GM12878 (cell line): ENCODE measurements at regions not wholly inside any gene's neighbourhood (a gene's known extent, or its start where the extent isn't known, plus 50 kb on each side); places are given as distances from the start of the nearest gene placed in this dataset.

Source experiments
- CBFB ChIP-seq: IDR thresholded peaks from 2 replicates; pipeline ENCODE4 v1.6.1; 2016; ENCODE audit warnings: antibody characterized with exemption, low read depth
- EZH2 ChIP-seq: IDR thresholded peaks from 2 replicates; pipeline ENCODE4 v1.6.1; 2012; ENCODE audit warnings: low read depth, mild to moderate bottlenecking, control low read depth, inconsistent platforms, low read length, borderline replicate concordance; ENCODE audit not compliant: control insufficient read depth
- NBN ChIP-seq: fragments of 450-650 bp; IDR thresholded peaks from 2 replicates; pipeline ENCODE4 v1.6.1; 2016
- POLR2A ChIP-seq: IDR thresholded peaks from 2 replicates; pipeline ENCODE4 v1.6.1; 2011; ENCODE audit warnings: low read depth, mild to moderate bottlenecking, low read length
- TF ChIP-seq, protein P1 (sequence below), 3 experiments: IDR thresholded peaks in 2 of 3; conservative IDR thresholded peaks in 1 of 3; 2 replicates each; pipeline ENCODE4 v1.5.1; 2011; ENCODE audit warnings: low read depth in 3 of 3, low read length in 3 of 3, mild to moderate bottlenecking in 3 of 3, control low read depth in 2 of 3, moderate library complexity in 2 of 3, inconsistent platforms in 1 of 3, mixed read lengths in 1 of 3; ENCODE audit not compliant: control insufficient read depth in 2 of 3, insufficient read depth in 1 of 3; ENCODE audit errors: extremely low read depth in 1 of 3

- TF ChIP-seq, protein P1, sequence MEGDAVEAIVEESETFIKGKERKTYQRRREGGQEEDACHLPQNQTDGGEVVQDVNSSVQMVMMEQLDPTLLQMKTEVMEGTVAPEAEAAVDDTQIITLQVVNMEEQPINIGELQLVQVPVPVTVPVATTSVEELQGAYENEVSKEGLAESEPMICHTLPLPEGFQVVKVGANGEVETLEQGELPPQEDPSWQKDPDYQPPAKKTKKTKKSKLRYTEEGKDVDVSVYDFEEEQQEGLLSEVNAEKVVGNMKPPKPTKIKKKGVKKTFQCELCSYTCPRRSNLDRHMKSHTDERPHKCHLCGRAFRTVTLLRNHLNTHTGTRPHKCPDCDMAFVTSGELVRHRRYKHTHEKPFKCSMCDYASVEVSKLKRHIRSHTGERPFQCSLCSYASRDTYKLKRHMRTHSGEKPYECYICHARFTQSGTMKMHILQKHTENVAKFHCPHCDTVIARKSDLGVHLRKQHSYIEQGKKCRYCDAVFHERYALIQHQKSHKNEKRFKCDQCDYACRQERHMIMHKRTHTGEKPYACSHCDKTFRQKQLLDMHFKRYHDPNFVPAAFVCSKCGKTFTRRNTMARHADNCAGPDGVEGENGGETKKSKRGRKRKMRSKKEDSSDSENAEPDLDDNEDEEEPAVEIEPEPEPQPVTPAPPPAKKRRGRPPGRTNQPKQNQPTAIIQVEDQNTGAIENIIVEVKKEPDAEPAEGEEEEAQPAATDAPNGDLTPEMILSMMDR (IDR thresholded peaks at IDR 0.05 in 2 of 3, conservative IDR thresholded peaks at IDR 0.05 in 1 of 3; ENCODE audit: control insufficient read depth in 2 of 3, extremely low read depth in 1 of 3, insufficient read depth in 1 of 3, low read depth in 3 of 3, low read length in 3 of 3) = no peak
- TF ChIP-seq CBFB = no peak
- no peak for TF ChIP-seq NBN
- no peak for TF ChIP-seq POLR2A
- TF ChIP-seq EZH2 = no peak
Measured at GRCh38 chr2:150919901-150920300, 341.8 kb downstream of the RBM43 start.
